ENCODE measurements at regions not wholly inside any gene's neighbourhood (a gene's known extent, or its start where the extent isn't known, plus 50 kb on each side); places are given as distances from the start of the nearest gene placed in this dataset.

DNA sequence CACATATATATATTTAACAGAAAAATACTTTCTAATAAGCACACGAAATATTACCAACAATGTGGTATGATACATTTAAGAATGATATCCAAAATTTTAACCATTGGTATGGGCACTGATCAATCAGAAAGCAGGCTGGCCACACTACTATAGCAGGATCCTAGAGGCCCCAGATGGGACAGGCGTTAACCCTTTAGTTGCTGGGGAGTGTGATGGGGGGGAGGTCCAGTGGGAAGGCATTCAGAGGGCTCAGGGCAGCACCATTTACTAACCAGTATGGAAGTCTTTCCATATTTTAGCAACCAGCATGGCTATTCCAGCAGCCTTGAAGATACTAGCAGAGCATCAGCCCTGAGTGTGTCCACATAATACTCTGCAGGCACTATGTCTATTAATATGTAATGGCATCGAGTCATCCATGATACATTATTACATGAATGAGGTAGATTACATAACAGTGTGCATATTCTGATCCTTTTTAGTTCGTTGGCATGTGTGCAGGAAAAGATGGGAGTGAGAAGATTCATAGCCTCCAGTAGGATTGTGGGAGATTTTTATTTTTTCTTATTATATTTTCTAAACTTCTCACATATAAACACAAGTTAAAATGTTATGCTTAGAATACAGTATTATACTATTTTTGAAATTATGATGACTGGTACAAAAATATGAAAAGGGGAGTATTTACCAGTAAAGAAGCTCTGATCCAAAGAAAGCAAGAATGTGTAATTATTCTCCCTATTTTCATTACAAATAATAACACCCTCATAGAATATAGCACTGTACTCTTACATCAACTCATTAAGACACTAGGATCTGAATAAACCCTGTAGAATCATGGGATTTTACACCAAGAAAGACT lies 78.9 kb downstream of the FAM217A start:
- no peak overlapping the region for H3K4me3 ChIP-seq
- H3K27ac ChIP-seq, result no peak overlapping the region
- H3K4me1 ChIP-seq (replicated peaks in 1 of 2), result peaks cover 0 to 9% of the 10 kb centered on the region in 2 donors
- in situ Hi-C loops (cut with MboI; ENCODE audit: low pct_unique_long_range_greater_than_20kb in 2 of 9, low sequenced_read_pairs in 9 of 9, unreplicated experiment in 9 of 9), result loop anchor here in 8 of 9 experiments (10.0 to 25.0 kb wide), 4 partner anchors 255 to 738 kb away; partner anchors contain the start of gene PSMG4 (in 2 of the 8)
- WGBS, 10 experiments, result 0 to 100% (median 84%) methylated on average over 1 to 4 of the region's 4 CpGs; no CpG with 5 or more reads in 2 of the 10 experiments
- ATAC-seq (replicated peaks in 6 of 8), result peak in 6 of 8 experiments; percentile 30 to 68 (median 39)

- Histone ChIP-seq H3K27ac (no peak overlapping the region), H3K4me1 (replicated peaks in 1 of 2) (peaks cover 0 to 3% of the 10 kb centered on the region in 2 donors), H3K4me3 (no peak overlapping the region)
- 53 to 100% (median 96%) methylated on average over 1 to 3 of the region's 3 CpGs; no CpG with 5 or more reads in 1 of the 10 experiments for WGBS, 10 experiments
- no peak for ATAC-seq (replicated peaks in 6 of 8)
- in situ Hi-C loops (cut with MboI; ENCODE audit: low pct_unique_long_range_greater_than_20kb in 2 of 9, low sequenced_read_pairs in 9 of 9, unreplicated experiment in 9 of 9), result loop anchor here in 5 of 9 experiments (10.0 to 25.0 kb wide), 4 partner anchors 259 to 742 kb away; partner anchors contain the start of gene PSMG4 (in 2 of the 5)
Observed at GRCh38 chr6:4004249-4004648, 74.7 kb downstream of the FAM217A start.

DNA sequence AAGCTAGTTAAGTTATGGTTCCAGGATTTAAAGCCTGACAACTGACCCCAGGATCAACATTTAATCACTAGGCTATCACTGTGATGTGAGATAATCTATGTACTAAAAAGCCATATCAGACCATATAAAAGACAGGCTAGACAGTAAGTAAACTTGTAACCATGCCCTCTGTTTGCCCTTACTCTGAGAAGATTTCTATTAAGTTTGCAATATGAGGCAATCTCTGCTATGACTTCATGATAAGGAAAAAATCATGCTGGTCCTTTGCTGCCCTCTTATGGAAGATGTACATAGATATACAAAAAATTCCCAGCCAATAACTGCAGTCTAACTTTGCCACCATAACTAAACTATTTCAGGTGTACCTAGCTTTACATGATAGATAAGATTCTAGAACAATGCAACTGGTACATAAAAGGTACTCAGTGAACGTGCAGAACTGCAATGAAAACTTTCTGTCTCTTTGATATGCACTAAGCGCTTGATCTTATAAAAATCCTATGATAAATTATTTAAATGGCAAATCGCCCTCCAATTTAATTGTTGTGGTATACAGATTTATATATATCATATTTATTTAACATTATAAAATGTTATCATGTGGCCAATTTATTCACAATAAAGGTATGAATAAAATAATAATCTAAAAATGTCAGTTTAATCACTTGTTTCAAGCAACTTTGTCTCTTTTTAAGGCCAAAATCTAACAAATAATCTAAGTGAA lies 70.5 kb downstream of the FAM217A start:
- Histone ChIP-seq H3K27ac (no peak overlapping the region), H3K4me1 (replicated peaks in 1 of 2) (peaks cover 0 to 3% of the 10 kb centered on the region in 2 donors), H3K4me3 (no peak overlapping the region)
- ATAC-seq (replicated peaks in 6 of 8), result peak; percentile 50 to 86 (median 71)
- in situ Hi-C loops (cut with MboI; ENCODE audit: low pct_unique_long_range_greater_than_20kb in 2 of 9, low sequenced_read_pairs in 9 of 9, unreplicated experiment in 9 of 9), result loop anchor here in 5 of 9 experiments (10.0 to 25.0 kb wide), 4 partner anchors 264 to 746 kb away; partner anchors contain the start of gene PSMG4 (in 2 of the 5)
- 67 to 100% (median 90%) methylated on average over 1 to 3 of the region's 3 CpGs for WGBS, 10 experiments

- in situ Hi-C loops (cut with MboI; ENCODE audit: low pct_unique_long_range_greater_than_20kb in 2 of 9, low sequenced_read_pairs in 9 of 9, unreplicated experiment in 9 of 9), result loop anchor here in 5 of 9 experiments (10.0 to 25.0 kb wide), 4 partner anchors 265 to 747 kb away; partner anchors contain the start of gene PSMG4 (in 2 of the 5)
- Histone ChIP-seq H3K4me3 (no peak overlapping the region), H3K27ac (no peak overlapping the region), H3K4me1 (replicated peaks in 1 of 2) (peaks cover 0 to 3% of the 10 kb centered on the region in 2 donors)
- no peak for ATAC-seq (replicated peaks in 6 of 8)
- WGBS, 10 experiments, result 84 to 99% (median 92%) methylated on average over 3 to 8 of the region's 8 CpGs; no CpG with 5 or more reads in 2 of the 10 experiments
Observed at GRCh38 chr6:4009486-4009885, 69.5 kb downstream of the FAM217A start.

GRCh38 chr6:4010048-4010447 lies 68.9 kb downstream of the FAM217A start:
- Histone ChIP-seq H3K4me1 (replicated peaks in 1 of 2) (peaks cover 0 to 3% of the 10 kb centered on the region in 2 donors), H3K4me3 (no peak overlapping the region), H3K27ac (no peak overlapping the region)
- in situ Hi-C loops (cut with MboI; ENCODE audit: low pct_unique_long_range_greater_than_20kb in 2 of 9, low sequenced_read_pairs in 9 of 9, unreplicated experiment in 9 of 9), result loop anchor here in 4 of 9 experiments (25.0 kb wide), 3 partner anchors 273 to 748 kb away; partner anchors contain the start of gene PSMG4 (in 2 of the 4)
- WGBS, 10 experiments, result 80 to 100% (median 96%) methylated on average over 1 to 2 of the region's 2 CpGs
- ATAC-seq (replicated peaks in 6 of 8), result no peak

DNA sequence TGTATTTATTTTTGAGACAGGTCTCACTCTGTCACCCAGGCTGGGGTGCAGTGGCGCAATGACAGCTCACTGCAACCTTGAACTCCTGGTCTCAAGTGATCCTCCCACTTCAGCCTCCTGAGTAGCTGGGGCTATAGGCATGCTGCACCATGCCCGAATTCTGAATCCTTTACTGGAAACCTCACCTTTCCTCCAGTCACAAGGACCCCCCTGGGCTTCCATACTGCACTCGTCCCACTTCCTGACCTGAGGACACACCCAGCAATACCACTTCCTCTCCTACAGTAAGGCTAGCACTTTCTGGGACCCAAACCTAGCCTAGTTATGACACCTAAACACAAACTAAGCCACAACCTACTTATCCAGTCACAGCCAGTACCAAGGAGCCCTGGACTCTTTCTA lies 68.2 kb downstream of the FAM217A start:
- Histone ChIP-seq H3K27ac (no peak overlapping the region), H3K4me3 (no peak overlapping the region), H3K4me1 (replicated peaks in 1 of 2) (peaks cover 0 to 3% of the 10 kb centered on the region in 2 donors)
- in situ Hi-C loops (cut with MboI; ENCODE audit: low pct_unique_long_range_greater_than_20kb in 2 of 9, low sequenced_read_pairs in 9 of 9, unreplicated experiment in 9 of 9), result loop anchor here in 4 of 9 experiments (25.0 kb wide), 3 partner anchors 273 to 748 kb away; partner anchors contain the start of gene PSMG4 (in 2 of the 4)
- no peak for ATAC-seq (replicated peaks in 6 of 8)
- WGBS, 10 experiments, result 67 to 100% (median 89%) methylated on average over 1 to 3 of the region's 3 CpGs; no CpG with 5 or more reads in 4 of the 10 experiments

- in situ Hi-C loops (cut with MboI; ENCODE audit: low pct_unique_long_range_greater_than_20kb in 2 of 9, low sequenced_read_pairs in 9 of 9, unreplicated experiment in 9 of 9), result loop anchor here in 4 of 9 experiments (25.0 kb wide), 3 partner anchors 276 to 751 kb away; partner anchors contain the start of gene PSMG4 (in 2 of the 4)
- H3K4me1 ChIP-seq (replicated peaks in 1 of 2), result peaks cover 10% of the 10 kb centered on the region in 2 donors
- 55 to 95% (median 67%) methylated on average over 1 to 2 of the region's 2 CpGs; no CpG with 5 or more reads in 1 of the 10 experiments for WGBS, 10 experiments
- H3K27ac ChIP-seq, result no peak overlapping the region
- H3K4me3 ChIP-seq, result no peak overlapping the region
- ATAC-seq (replicated peaks in 6 of 8), result no peak
Observed at GRCh38 chr6:4012826-4013225, 66.1 kb downstream of the FAM217A start.

DNA sequence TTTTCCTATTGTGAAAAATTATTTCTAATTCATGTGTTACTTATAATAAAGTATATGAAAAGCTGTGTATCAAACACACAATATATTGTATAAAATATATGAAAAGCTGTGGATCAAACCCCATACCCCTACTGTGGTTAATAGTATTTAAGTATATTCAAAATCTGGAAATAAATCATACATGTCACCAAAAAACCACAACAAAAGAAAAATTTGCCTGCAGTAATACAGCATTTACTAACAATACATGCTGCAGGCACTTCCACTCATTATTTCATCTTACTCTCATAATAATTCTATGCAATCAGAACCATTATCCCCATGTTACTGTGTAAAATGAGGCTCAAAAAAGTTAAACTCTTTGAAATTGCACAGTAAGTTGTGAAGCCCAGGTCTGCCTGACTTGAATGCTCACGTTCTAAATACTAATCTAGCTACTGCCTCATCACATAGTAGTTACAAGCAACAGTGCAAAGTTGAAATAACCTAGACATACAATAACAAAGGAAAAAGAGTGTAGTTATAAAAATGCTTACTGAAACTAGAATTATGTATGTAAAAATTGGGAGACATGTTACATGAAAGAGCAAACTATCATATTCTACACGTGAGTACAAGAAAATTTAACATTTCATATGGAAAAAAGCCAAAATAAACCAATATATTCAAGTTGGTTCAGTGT lies 61.7 kb downstream of the FAM217A start:
- no peak for ATAC-seq (replicated peaks in 6 of 8)
- peaks cover 11 to 19% of the 10 kb centered on the region in 2 donors for H3K4me1 ChIP-seq (replicated peaks in 1 of 2)
- peak overlapping the region; percentile 62 to 89 (median 71) for H3K4me3 ChIP-seq
- peak overlapping the region in 1 of 2 donors; percentile 95 for H3K27ac ChIP-seq
- in situ Hi-C loops (cut with MboI; ENCODE audit: low pct_unique_long_range_greater_than_20kb in 2 of 9, low sequenced_read_pairs in 9 of 9, unreplicated experiment in 9 of 9), result loop anchor here in 4 of 9 experiments (25.0 kb wide), 3 partner anchors 280 to 755 kb away; partner anchors contain the start of gene PSMG4 (in 2 of the 4)
- WGBS, 10 experiments, result 0% methylated on average over 1 to 2 of the region's 2 CpGs

DNA sequence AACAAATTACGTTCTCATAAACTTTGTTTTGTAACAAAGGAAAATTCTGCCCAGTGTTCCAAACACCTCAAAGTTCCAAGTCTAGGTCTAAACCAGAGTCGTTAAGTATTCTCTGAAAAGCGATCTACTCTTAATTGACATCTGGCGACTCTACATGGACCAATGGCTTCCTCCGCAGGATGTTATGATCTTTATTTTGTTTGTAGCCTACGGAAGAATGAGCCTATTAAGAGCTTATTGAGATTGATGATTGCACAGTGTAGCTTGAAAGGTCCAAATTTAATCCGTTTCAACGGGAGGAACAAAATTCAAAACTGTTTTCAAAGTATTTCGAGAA lies 61.1 kb downstream of the FAM217A start:
- H3K4me1 ChIP-seq (replicated peaks in 1 of 2), result peaks cover 11 to 23% of the 10 kb centered on the region in 2 donors
- H3K27ac ChIP-seq, result peak overlapping the region; percentile 92 to 95
- 0 to 8% (median 1%) methylated on average over 1 to 9 of the region's 9 CpGs for WGBS, 10 experiments
- in situ Hi-C loops (cut with MboI; ENCODE audit: low pct_unique_long_range_greater_than_20kb in 2 of 9, low sequenced_read_pairs in 9 of 9, unreplicated experiment in 9 of 9), result loop anchor here in 4 of 9 experiments (25.0 kb wide), 3 partner anchors 281 to 756 kb away; partner anchors contain the start of gene PSMG4 (in 2 of the 4)
- H3K4me3 ChIP-seq, result peak overlapping the region; percentile 62 to 89 (median 71)
- ATAC-seq (replicated peaks in 6 of 8), result peak in 2 of 8 experiments; percentile 2 to 3

GRCh38 chr6:4018171-4018923 lies 60.6 kb downstream of the FAM217A start:
- 0 to 2% (median 0%) methylated on average over 2 to 28 of the region's 62 CpGs; no CpG with 5 or more reads in 2 of the 10 experiments for WGBS, 10 experiments
- peak overlapping the region; percentile 92 to 95 for H3K27ac ChIP-seq
- peak; percentile 54 to 80 (median 76) for ATAC-seq (replicated peaks in 6 of 8)
- peak overlapping the region; percentile 62 to 89 (median 71) for H3K4me3 ChIP-seq
- peaks cover 11 to 28% of the 10 kb centered on the region in 2 donors for H3K4me1 ChIP-seq (replicated peaks in 1 of 2)
- in situ Hi-C loops (cut with MboI; ENCODE audit: low pct_unique_long_range_greater_than_20kb in 2 of 9, low sequenced_read_pairs in 9 of 9, unreplicated experiment in 9 of 9), result loop anchor here in 4 of 9 experiments (25.0 kb wide), 3 partner anchors 281 to 756 kb away; partner anchors contain the start of gene PSMG4 (in 2 of the 4)

All from motor neuron (in vitro differentiated cells).